Effector memory CD8-positive, alpha-beta T cell (primary cell): ENCODE measurements at regions not wholly inside any gene's neighbourhood (a gene's known extent, or its start where the extent isn't known, plus 50 kb on each side); places are given as distances from the start of the nearest gene placed in this dataset.
"Not testable (repeated sequence)": the region's sequence is repeated elsewhere in the genome, so short reads cannot be mapped to it uniquely, and the experiment has no call there.

Experiments used
- ATAC-seq: fragments of 150-1000 bp; cut with Tn5 transposase; replicated peaks from 2 replicates; pipeline ENCODE4 v1.10.0; 2021; ENCODE audit warnings: mild to moderate bottlenecking, moderate library complexity
- DNase-seq, 3 experiments: peaks; one replicate each; pipeline ENCODE4 v3.0.0; 2021
- H3K27ac Mint-ChIP-seq, 2 donors: one replicate each; pipeline ENCODE4 v1.8.0; 2022; ENCODE audit warnings: mild to moderate bottlenecking in 2 of 2, mixed read lengths in 2 of 2, moderate library complexity in 2 of 2
- H3K27me3 Mint-ChIP-seq, 2 donors: one replicate each; pipeline ENCODE4 v1.8.0; 2022; ENCODE audit warnings: mixed read lengths in 2 of 2
- H3K36me3 Mint-ChIP-seq: one replicate; pipeline ENCODE4 v1.8.0; 2022; ENCODE audit warnings: mild to moderate bottlenecking, moderate library complexity, mixed read lengths; ENCODE audit not compliant: insufficient read depth
- H3K4me1 Mint-ChIP-seq, 2 donors: one replicate each; pipeline ENCODE4 v1.8.0; 2022; ENCODE audit warnings: low read depth in 2 of 2, mixed read lengths in 2 of 2
- H3K4me3 Mint-ChIP-seq, 2 donors: one replicate each; pipeline ENCODE4 v1.8.0; 2022; ENCODE audit warnings: mild to moderate bottlenecking in 2 of 2, mixed read lengths in 2 of 2, moderate library complexity in 2 of 2
- H3K9me3 Mint-ChIP-seq, 2 donors: one replicate each; pipeline ENCODE4 v1.8.0; 2022; ENCODE audit warnings: mixed read lengths in 2 of 2

DNA sequence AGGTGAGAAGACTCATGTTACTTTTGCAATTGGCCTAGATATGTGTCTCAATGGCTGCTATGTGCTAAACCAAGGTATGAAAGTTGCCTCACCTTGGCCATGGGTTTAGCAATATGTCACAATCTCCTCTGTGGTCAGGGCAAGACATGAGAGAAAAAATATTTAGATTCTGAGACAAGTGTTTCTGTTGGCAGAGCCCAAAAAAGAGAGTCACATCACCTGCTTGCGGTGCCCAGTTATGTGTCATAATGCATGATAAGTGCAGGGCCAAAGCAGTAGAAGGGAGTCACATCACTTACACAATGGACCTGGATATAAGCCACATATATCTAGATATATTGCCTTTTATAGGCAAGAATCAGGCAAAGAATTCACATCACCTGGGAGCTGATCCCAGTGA lies 894.1 kb upstream of the AMELY start:
- ATAC-seq (no peak), DNase-seq (no peak)
- Mint-ChIP-seq H3K27ac (no peak overlapping the region), H3K4me1 (no peaks in the 10 kb centered on the region), H3K36me3 (no peaks in the 10 kb centered on the region), H3K9me3 (peaks cover 0 to 3% of the 10 kb centered on the region in 2 donors), H3K27me3 (peaks cover 0 to 13% of the 10 kb centered on the region in 2 donors), H3K4me3 (no peak overlapping the region)

DNA sequence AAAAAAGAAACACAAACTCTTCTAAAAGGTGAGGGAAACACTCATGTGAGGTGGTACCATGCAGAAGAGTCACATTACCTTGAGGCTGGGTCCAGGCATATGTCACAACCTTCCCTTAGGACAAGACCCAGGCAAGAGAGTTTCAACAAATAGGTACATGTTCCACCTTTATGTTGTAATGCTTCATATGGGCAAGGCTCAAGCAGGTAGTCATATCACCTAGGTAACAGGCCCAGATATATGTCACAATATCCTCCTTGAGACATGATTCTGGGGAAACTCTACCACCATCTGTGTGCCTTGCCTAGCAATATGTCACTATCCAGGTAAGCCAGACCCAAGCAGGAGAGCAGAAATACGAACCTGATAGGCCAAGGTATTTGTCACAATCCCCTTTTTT lies 892.2 kb upstream of the AMELY start:
- DNase-seq, result no peak
- Mint-ChIP-seq H3K9me3 (peaks cover 0 to 4% of the 10 kb centered on the region in 2 donors), H3K4me1 (no peaks in the 10 kb centered on the region), H3K27me3 (peaks cover 0 to 13% of the 10 kb centered on the region in 2 donors), H3K27ac (no peak overlapping the region), H3K4me3 (no peak overlapping the region), H3K36me3 (no peaks in the 10 kb centered on the region)
- no peak for ATAC-seq

DNA sequence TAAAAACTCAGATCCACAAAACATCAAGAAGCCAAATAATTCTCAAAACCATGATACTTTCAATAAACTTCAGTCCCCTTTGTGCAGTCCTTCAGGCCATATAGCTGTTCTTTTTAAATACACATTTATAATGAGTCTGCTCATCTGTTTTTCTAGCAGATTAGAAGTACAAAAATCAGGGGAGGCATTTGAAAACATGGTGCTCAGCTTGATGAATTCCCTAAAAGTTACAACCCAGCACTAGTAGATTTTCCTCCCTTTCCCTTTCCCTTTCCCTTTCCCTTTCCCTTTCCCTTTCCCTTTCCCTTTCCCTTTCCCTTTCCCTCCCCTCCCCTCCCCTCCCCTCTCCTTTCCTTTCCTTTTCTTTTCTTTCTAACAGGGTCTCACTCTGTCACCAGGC lies 884.6 kb upstream of the AMELY start:
- Mint-ChIP-seq H3K4me3 (no peak overlapping the region), H3K27ac (no peak overlapping the region), H3K36me3 (no peaks in the 10 kb centered on the region), H3K4me1 (no peaks in the 10 kb centered on the region), H3K9me3 (peaks cover 0 to 2% of the 10 kb centered on the region in 2 donors), H3K27me3 (no peaks in the 10 kb centered on the region)
- no peak for DNase-seq
- ATAC-seq, result no peak

- Mint-ChIP-seq H3K4me1 (no peaks in the 10 kb centered on the region), H3K9me3 (no peaks in the 10 kb centered on the region), H3K36me3 (no peaks in the 10 kb centered on the region), H3K4me3 (no peak overlapping the region), H3K27ac (no peak overlapping the region), H3K27me3 (no peaks in the 10 kb centered on the region)
- DNase-seq (no peak), ATAC-seq (no peak)
These were observed 882.9 kb upstream of the AMELY start for GRCh38 chrY:7794441-7794840.

GRCh38 chrY:7793989-7794388 lies 882.4 kb upstream of the AMELY start:
- H3K4me3 Mint-ChIP-seq, result no peak overlapping the region

DNA sequence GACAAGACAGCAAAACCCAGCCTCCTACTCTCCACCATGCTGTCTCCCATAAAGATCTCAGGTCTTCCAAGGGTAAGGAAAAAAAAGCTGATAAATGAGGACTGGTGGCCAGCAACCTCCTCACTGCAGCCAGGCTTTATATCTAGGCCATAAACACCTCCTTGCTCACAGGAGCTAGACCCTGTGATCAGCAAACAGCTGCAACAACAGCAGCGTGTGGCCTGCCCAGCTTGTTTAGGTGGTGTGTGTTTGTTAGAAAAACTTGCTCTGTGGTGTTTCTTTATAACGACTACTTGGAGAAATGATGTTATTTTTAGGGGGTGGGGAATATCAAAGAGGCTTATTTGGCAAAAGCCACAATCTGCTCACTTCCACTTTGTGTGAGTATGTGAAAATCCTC lies 880.9 kb upstream of the AMELY start:
- no peak for ATAC-seq
- H3K27ac Mint-ChIP-seq, result no peak overlapping the region
- H3K27me3 Mint-ChIP-seq, result no peaks in the 10 kb centered on the region
- no peaks in the 10 kb centered on the region for H3K9me3 Mint-ChIP-seq
- H3K36me3 Mint-ChIP-seq, result no peaks in the 10 kb centered on the region
- no peak for DNase-seq
- H3K4me3 Mint-ChIP-seq, result no peak overlapping the region
- no peaks in the 10 kb centered on the region for H3K4me1 Mint-ChIP-seq

More at GRCh38 chrY:7793989-7794388, 882.4 kb upstream of the AMELY start:
- no peak for DNase-seq
- Mint-ChIP-seq H3K4me1 (no peaks in the 10 kb centered on the region), H3K27ac (no peak overlapping the region), H3K27me3 (no peaks in the 10 kb centered on the region), H3K36me3 (no peaks in the 10 kb centered on the region), H3K9me3 (no peaks in the 10 kb centered on the region)
- ATAC-seq, result no peak

DNA sequence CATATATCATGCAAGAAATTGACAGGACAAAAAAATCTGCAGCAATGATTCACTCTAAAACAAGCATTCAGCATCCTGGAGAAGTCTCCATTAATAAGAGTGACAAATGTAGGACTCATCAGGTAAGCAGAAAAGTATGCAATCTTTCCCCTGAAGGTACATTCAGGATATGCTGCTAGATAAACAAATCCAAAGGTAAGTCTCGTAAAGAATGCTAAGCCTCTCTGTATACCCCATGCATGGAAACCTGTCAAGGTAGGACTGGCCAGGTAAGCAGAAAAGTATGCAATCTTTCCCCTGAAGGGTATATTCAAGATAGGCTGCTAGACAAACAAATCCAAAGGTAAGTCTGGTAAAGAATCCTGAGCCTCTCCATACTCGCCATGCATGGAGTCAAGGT lies 869.9 kb upstream of the AMELY start:
- Mint-ChIP-seq H3K27me3 (peaks cover 0 to 16% of the 10 kb centered on the region in 2 donors), H3K9me3 (no peaks in the 10 kb centered on the region), H3K4me1 (no peaks in the 10 kb centered on the region), H3K27ac (no peak overlapping the region), H3K4me3 (no peak overlapping the region), H3K36me3 (no peaks in the 10 kb centered on the region)
- no peak for DNase-seq
- ATAC-seq, result no peak

DNA sequence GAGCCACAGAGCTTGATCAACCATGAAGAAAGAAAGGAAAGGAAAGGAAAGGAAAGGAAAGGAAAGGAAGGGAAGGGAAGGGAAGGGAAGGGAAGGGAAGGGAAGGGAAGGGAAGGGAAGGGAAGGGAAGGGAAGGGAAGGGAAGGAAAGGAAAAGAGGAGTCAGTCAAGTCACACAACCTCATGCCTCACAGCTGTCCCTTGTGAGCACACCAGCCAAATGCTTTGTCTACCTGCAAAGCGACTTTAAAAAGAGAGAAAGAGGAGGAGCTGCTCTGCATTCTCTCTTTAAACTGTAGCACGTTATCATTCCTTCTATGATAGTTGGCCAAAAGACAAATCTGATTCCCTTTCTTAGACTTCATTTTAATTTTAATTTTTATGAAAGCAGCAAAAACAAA lies 863.9 kb upstream of the AMELY start:
- H3K36me3 Mint-ChIP-seq, H3K4me3 Mint-ChIP-seq, H3K9me3 Mint-ChIP-seq: not testable (repeated sequence)

GRCh38 chrY:7771771-7772170 lies 860.2 kb upstream of the AMELY start:
- Mint-ChIP-seq H3K27ac (no peak overlapping the region), H3K9me3 (no peaks in the 10 kb centered on the region), H3K36me3 (no peaks in the 10 kb centered on the region), H3K27me3 (peaks cover 0 to 6% of the 10 kb centered on the region in 2 donors), H3K4me3 (no peak overlapping the region), H3K4me1 (no peaks in the 10 kb centered on the region)
- no peak for DNase-seq
- ATAC-seq, result no peak

More for the DNA sequence above, 863.9 kb upstream of the AMELY start:
- not testable (repeated sequence) for ATAC-seq, H3K27ac Mint-ChIP-seq, H3K4me1 Mint-ChIP-seq, DNase-seq
- H3K27me3 Mint-ChIP-seq, result peaks cover 0 to 18% of the 10 kb centered on the region in 2 donors

DNA sequence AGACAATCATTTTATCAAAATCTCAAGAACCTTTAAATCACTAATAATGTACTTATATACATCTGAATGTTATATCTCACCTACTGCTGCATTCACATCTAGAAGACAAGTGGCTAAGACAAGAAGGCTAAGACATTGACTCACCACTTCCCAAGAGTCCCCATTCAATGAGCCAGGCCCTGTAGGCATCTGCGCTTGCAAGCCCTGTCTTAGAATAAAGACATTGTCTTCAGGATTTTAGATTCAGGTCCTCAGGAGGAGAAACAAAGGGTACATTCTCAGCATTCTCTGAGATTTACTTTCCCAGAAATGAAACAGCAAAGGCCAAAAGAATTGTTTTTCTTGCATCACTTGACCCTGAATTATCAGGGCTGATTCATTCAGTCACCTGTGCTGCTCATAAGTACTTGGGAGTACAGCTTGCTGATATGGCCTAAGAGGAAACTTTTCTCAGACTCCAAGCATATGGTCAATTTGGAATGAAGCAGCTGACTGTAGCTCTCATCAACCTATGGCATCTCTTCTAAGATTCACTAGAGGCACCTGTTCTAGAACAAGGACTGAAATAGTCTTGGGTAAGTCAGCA lies 858.3 kb upstream of the AMELY start:
- Mint-ChIP-seq H3K4me1 (no peaks in the 10 kb centered on the region), H3K9me3 (no peaks in the 10 kb centered on the region), H3K4me3 (no peak overlapping the region), H3K27ac (no peak overlapping the region), H3K36me3 (no peaks in the 10 kb centered on the region), H3K27me3 (peaks cover 0 to 2% of the 10 kb centered on the region in 2 donors)
- ATAC-seq (no peak), DNase-seq (no peak)

DNA sequence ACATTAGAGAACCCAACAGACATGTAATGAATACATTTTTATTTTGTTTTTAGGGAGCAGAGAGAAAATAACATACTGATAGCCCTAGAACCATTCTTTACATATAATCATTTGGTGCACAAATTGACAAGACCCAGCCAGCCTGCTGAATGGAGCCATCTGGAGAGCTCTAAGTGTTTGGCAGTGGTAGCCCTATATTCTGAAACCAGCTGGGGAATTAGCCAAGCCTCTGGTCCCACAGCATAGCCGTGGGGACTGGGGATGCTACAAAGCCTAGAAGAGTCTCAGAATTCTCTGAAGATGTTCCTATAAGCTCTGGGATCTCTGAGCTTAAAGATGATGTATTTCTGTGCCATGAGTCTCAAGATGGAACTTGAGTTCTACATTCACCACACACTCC lies 857.3 kb upstream of the AMELY start:
- Mint-ChIP-seq H3K9me3 (no peaks in the 10 kb centered on the region), H3K27me3 (no peaks in the 10 kb centered on the region), H3K27ac (no peak overlapping the region), H3K4me1 (no peaks in the 10 kb centered on the region), H3K36me3 (no peaks in the 10 kb centered on the region), H3K4me3 (no peak overlapping the region)
- no peak for DNase-seq
- ATAC-seq, result no peak

GRCh38 chrY:7753711-7754110 lies 842.2 kb upstream of the AMELY start:
- Mint-ChIP-seq H3K4me3 (no peak overlapping the region), H3K36me3 (no peaks in the 10 kb centered on the region), H3K4me1 (no peaks in the 10 kb centered on the region), H3K27ac (no peak overlapping the region), H3K27me3 (peaks cover 0 to 33% of the 10 kb centered on the region in 2 donors), H3K9me3 (no peaks in the 10 kb centered on the region)
- ATAC-seq, result no peak
- DNase-seq, result no peak

- Mint-ChIP-seq H3K27me3 (peaks cover 10 to 43% of the 10 kb centered on the region in 2 donors), H3K27ac (no peak overlapping the region), H3K4me3 (no peak overlapping the region), H3K36me3 (no peaks in the 10 kb centered on the region), H3K9me3 (no peaks in the 10 kb centered on the region), H3K4me1 (no peaks in the 10 kb centered on the region)
- DNase-seq, result no peak
- ATAC-seq, result no peak
These were observed 835.2 kb upstream of the AMELY start for GRCh38 chrY:7746781-7747180.

GRCh38 chrY:7745581-7745901 lies 834.0 kb upstream of the AMELY start:
- DNase-seq (no peak), ATAC-seq (no peak)
- H3K27ac Mint-ChIP-seq, result no peak overlapping the region
- no peaks in the 10 kb centered on the region for H3K36me3 Mint-ChIP-seq
- H3K9me3 Mint-ChIP-seq, result no peaks in the 10 kb centered on the region
- no peaks in the 10 kb centered on the region for H3K4me1 Mint-ChIP-seq
- peaks cover 15 to 50% of the 10 kb centered on the region in 2 donors for H3K27me3 Mint-ChIP-seq
- no peak overlapping the region for H3K4me3 Mint-ChIP-seq
